ENCODE measurements at regions not wholly inside any gene's neighbourhood (a gene's known extent, or its start where the extent isn't known, plus 50 kb on each side); places are given as distances from the start of the nearest gene placed in this dataset.
"Not testable (repeated sequence)": the region's sequence is repeated elsewhere in the genome, so short reads cannot be mapped to it uniquely, and the experiment has no call there.

DNA sequence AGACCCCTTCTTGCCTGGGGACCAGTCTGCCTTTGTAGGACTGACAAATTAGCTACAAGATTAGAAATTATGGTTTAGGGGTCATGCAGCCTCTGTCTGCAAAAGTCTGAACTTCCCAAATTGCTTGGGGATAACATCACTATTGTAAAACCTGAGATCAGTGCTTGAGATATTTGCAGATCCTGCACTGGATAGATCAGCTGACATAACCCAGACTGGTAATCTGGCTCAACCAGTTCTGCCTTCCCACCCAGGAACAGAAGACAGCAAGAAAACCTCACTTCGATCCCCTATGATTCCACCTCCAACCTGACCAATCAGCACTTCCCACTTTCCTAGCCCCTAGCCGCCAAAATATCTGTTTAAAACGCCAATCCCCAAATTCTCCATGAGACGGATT is 202.8 kb upstream of the DIAPH2 start:
- TF ChIP-seq, protein P1, sequence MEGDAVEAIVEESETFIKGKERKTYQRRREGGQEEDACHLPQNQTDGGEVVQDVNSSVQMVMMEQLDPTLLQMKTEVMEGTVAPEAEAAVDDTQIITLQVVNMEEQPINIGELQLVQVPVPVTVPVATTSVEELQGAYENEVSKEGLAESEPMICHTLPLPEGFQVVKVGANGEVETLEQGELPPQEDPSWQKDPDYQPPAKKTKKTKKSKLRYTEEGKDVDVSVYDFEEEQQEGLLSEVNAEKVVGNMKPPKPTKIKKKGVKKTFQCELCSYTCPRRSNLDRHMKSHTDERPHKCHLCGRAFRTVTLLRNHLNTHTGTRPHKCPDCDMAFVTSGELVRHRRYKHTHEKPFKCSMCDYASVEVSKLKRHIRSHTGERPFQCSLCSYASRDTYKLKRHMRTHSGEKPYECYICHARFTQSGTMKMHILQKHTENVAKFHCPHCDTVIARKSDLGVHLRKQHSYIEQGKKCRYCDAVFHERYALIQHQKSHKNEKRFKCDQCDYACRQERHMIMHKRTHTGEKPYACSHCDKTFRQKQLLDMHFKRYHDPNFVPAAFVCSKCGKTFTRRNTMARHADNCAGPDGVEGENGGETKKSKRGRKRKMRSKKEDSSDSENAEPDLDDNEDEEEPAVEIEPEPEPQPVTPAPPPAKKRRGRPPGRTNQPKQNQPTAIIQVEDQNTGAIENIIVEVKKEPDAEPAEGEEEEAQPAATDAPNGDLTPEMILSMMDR (IDR thresholded peaks at IDR 0.05; ENCODE audit: low read depth, low read length): no peak
- no peak overlapping the region for H3K4me3 ChIP-seq (ENCODE audit: low read depth, low read length)

DNA sequence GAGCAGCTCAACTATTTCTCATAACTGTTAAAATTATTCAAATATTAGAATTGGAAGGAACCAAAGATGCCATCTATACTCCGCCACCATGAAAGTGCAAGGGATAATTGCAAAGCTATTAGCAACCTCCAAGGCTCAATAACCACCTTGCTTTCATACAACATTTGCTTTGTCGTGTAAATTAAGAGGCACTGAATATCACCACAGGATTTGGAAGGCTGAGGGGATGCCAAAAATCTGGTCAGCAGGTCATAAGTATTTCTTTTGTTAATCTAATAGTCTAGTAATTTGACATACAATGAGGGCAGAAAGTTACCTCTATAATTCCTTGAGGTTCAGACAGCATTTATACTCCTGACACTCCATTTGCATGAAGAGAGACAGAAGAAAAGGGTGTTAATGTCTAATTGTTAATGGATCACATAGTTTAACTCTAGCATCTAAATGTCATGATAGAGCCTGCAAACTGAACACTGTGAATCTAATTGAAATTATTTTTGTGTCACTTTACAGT is 200.9 kb upstream of the DIAPH2 start:
- no peak overlapping the region for H3K4me3 ChIP-seq (ENCODE audit: low read depth, low read length)
- TF ChIP-seq, protein P1 (IDR thresholded peaks at IDR 0.05; ENCODE audit: low read depth, low read length): no peak

DNA sequence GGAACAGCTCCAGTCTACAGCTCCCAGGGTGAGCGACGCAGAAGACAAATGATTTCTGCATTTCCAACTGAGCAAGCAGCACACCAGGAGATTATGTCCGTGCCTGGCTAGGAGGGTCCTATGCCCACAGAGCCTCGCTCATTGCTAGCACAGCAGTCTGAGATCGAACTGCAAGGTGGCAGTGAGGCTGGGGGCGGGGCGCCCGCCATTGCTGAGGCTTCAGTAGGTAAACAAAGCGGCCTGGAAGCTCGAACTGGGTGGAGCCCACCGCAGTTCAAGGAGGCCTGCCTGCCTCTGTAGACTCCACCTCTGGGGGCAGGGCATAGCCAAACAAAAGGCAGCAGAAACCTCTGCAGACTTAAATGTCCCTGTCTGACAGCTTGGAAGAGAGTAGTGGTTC is 198.0 kb upstream of the DIAPH2 start:
- not testable (repeated sequence) for H3K4me3 ChIP-seq (ENCODE audit: low read depth, low read length)

DNA sequence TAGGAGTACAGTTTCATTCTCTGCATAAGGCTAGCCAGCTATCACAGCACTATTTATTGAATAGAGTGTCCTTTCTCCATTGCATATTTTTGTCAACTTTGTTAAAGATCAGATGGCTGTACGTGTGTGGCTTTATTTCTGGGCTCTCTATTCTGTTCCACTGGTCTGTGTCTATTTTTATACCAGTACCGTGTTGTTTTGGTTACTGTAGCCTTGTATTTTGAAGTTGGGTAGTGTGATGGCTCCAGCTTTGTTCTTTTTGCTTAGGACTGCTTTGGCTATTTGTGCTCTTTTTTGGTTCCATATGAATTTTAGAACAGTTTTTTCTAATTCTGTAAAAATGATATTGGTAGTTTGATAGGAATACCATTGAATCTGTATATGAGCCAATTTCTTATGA is 182.1 kb upstream of the DIAPH2 start:
- H3K4me3 ChIP-seq (ENCODE audit: low read depth, low read length): no peak overlapping the region
- TF ChIP-seq, protein P1 (IDR thresholded peaks at IDR 0.05; ENCODE audit: low read depth, low read length): no peak

DNA sequence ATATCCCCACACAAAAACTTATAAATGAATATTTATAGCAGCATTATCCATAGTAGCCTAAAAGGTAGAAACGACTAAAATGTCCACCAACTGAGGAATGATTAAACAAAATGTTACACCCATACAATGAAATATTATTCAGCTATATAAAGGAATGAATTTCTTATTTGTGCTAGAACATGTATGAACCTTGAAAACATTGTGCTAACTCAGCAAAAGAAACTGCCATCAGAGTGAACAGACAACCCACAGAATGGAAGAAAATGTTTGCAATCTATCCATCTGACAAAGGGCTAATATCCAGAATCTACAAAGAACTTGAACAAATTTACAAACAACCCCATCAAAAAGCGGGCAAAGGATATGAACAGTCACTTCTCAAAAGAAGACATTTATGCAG is 155.3 kb upstream of the DIAPH2 start:
- H3K4me3 ChIP-seq (ENCODE audit: low read depth, low read length): not testable (repeated sequence)

DNA sequence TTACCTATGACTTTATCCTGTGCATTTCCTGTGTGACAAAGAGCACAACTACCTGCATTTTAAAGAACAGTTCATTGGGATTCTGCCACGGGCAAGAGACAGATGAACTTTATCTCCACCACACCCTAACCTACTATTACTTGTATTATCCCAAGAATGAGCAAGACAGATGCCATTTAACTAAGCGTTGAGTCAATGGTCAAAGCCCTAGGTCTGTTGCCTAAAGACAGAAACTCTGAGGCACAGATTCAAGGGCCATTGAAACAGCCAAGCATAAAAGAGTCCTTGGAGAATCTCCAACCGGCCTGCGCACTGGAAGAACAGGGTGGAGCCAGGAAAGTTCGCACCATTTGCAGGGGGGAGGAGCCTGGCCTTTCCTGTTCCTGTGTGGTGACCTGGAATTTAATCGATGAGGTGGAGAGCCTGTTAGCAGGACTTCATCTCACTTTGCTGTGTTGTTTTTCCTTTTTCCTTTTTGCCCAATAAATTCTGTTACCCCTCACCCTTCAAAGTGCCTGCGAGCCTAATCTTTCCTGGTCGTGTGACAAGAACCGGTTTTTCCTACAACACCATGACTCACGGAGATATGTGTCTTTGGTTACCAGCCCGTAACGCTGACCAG is 146.4 kb upstream of the DIAPH2 start:
- H3K4me3 ChIP-seq (ENCODE audit: low read depth, low read length): no peak overlapping the region
- TF ChIP-seq, protein P1 (IDR thresholded peaks at IDR 0.05; ENCODE audit: low read depth, low read length): no peak

DNA sequence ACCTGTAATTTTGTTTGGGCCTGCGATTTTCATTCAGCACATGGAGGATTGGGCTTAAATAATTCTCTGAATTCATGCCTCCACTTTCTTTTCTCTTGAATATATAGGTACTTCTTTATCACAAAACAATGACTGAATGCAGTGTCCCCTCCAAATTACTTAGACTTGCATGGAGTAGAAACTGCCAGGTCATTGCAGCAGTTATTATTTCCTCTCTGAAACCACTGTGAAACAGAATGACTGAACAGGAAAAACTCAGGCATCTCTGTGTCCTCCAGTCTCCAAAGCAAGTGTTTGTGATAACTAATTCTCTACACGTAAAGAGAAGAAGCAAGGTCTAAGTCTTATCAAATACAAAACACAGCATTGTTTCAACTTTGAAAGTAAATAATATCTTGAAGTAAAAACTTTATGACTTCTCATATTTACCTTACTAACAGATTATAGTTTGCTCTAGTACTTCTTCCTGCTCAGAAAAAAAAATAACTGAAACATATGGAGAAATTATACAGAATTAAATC is 144.5 kb upstream of the DIAPH2 start:
- H3K4me3 ChIP-seq (ENCODE audit: low read depth, low read length): no peak overlapping the region
- TF ChIP-seq, protein P1 (IDR thresholded peaks at IDR 0.05; ENCODE audit: low read depth, low read length): no peak

DNA sequence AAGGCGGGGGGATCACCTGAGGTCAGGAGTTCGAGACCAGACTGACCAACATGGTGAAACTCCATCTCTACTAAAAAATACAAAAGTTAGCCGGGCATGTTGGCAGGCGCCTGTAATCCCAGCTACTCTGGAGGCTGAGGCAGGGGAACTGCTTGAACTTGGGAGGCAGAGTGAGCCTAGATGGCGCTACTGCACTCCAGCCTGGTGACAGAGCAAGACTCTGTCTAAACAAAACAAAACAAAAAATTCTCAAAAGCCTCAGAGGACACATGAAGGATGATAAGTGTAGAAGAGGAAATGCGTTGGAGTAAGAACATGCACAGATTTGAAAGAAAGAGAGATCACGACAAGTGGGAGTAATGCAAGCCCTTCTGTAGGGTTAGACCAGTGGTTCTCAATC is 138.4 kb upstream of the DIAPH2 start:
- not testable (repeated sequence) for H3K4me3 ChIP-seq (ENCODE audit: low read depth, low read length)

DNA sequence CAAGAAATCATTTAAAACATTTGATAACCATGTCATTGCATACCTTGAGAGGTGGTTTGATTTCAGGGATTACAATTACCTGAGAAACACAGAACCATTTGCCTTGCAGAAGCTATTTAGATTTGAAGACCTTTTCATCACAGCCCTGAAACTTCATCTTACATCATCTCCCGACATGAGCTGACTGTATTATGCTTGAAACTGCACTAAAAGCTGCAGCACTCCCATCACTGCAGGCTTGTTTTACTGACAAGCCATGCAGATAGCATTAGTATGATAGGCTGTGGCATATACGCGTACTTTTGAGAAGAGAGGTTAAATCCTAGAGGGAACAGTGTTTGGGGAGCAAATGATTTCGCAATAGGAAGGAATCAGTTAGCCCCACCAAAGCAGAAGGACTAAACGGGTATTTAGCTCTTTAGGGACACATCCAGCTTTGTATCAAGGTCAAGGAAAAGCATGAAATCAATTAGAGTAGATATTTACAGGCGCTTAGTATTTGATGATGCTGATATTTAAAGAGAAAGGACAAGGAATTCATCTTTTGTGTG is 133.2 kb upstream of the DIAPH2 start:
- no peak overlapping the region for H3K4me3 ChIP-seq (ENCODE audit: low read depth, low read length)
- TF ChIP-seq, protein P1 (IDR thresholded peaks at IDR 0.05; ENCODE audit: low read depth, low read length): no peak

Measured in WI38 (cell line).